ENCODE measurements at regions not wholly inside any gene's neighbourhood (a gene's known extent, or its start where the extent isn't known, plus 50 kb on each side); places are given as distances from the start of the nearest gene placed in this dataset.
"Not testable (repeated sequence)": the region's sequence is repeated elsewhere in the genome, so short reads cannot be mapped to it uniquely, and the experiment has no call there.

- no peaks in the 10 kb centered on the region for H3K27me3 ChIP-seq (replicated peaks; ENCODE audit: insufficient read depth)
- H3K4me1 ChIP-seq (ENCODE audit: control insufficient read depth in 1 of 2, low read depth in 2 of 2), result no peaks in the 10 kb centered on the region
- DNase-seq (ENCODE audit: low spot score) (no peak), ATAC-seq (ENCODE audit: insufficient number of reproducible peaks, low FRiP score, low read depth) (no peak)
- TF ChIP-seq CTCF (IDR thresholded peaks at IDR 0.05), result no peak
- no peaks in the 10 kb centered on the region for H3K36me3 ChIP-seq
- H3K4me3 ChIP-seq, result no peak overlapping the region
- H3K9me3 ChIP-seq, result no peaks in the 10 kb centered on the region
- no peak overlapping the region for H3K27ac ChIP-seq
These were observed 466.6 kb upstream of the PHF14 start for GRCh38 chr7:10507032-10507431.

- Histone ChIP-seq H3K4me1 (ENCODE audit: control insufficient read depth in 1 of 2, low read depth in 2 of 2) (no peaks in the 10 kb centered on the region), H3K4me3 (no peak overlapping the region), H3K27ac (no peak overlapping the region), H3K27me3 (replicated peaks; ENCODE audit: insufficient read depth) (no peaks in the 10 kb centered on the region), H3K36me3 (no peaks in the 10 kb centered on the region), H3K9me3 (no peaks in the 10 kb centered on the region)
- DNase-seq (ENCODE audit: low spot score) (no peak), ATAC-seq (ENCODE audit: insufficient number of reproducible peaks, low FRiP score, low read depth) (no peak)
- TF ChIP-seq CTCF (IDR thresholded peaks at IDR 0.05), result no peak
These were observed 452.4 kb upstream of the PHF14 start for GRCh38 chr7:10521306-10521705.

- ATAC-seq (ENCODE audit: insufficient number of reproducible peaks, low FRiP score, low read depth); H3K27me3 ChIP-seq (replicated peaks; ENCODE audit: insufficient read depth); H3K27ac ChIP-seq; H3K4me1 ChIP-seq (ENCODE audit: control insufficient read depth in 1 of 2, low read depth in 2 of 2); H3K9me3 ChIP-seq; DNase-seq (ENCODE audit: low spot score); H3K4me3 ChIP-seq; H3K36me3 ChIP-seq: not testable (repeated sequence)
These were observed 440.2 kb upstream of the PHF14 start for GRCh38 chr7:10533429-10533828.

- ATAC-seq (ENCODE audit: insufficient number of reproducible peaks, low FRiP score, low read depth) (no peak), DNase-seq (ENCODE audit: low spot score) (no peak)
- Histone ChIP-seq H3K9me3 (no peaks in the 10 kb centered on the region), H3K4me3 (no peak overlapping the region), H3K36me3 (no peaks in the 10 kb centered on the region), H3K4me1 (ENCODE audit: control insufficient read depth in 1 of 2, low read depth in 2 of 2) (no peaks in the 10 kb centered on the region), H3K27me3 (replicated peaks; ENCODE audit: insufficient read depth) (no peaks in the 10 kb centered on the region), H3K27ac (no peak overlapping the region)
- TF ChIP-seq CTCF (IDR thresholded peaks at IDR 0.05), result no peak
These were observed 437.1 kb upstream of the PHF14 start for GRCh38 chr7:10536561-10536960.

GRCh38 chr7:10537764-10538163, 435.9 kb upstream of the PHF14 start:
- DNase-seq (ENCODE audit: low spot score) (no peak), ATAC-seq (ENCODE audit: insufficient number of reproducible peaks, low FRiP score, low read depth) (no peak)
- no peaks in the 10 kb centered on the region for H3K9me3 ChIP-seq
- H3K4me3 ChIP-seq, result no peak overlapping the region
- no peak for TF ChIP-seq CTCF (IDR thresholded peaks at IDR 0.05)
- H3K36me3 ChIP-seq, result no peaks in the 10 kb centered on the region
- no peaks in the 10 kb centered on the region for H3K27me3 ChIP-seq (replicated peaks; ENCODE audit: insufficient read depth)
- H3K4me1 ChIP-seq (ENCODE audit: control insufficient read depth in 1 of 2, low read depth in 2 of 2), result no peaks in the 10 kb centered on the region
- H3K27ac ChIP-seq, result no peak overlapping the region

GRCh38 chr7:10557375-10557774, 416.3 kb upstream of the PHF14 start:
- Histone ChIP-seq H3K27ac (no peak overlapping the region), H3K4me1 (ENCODE audit: control insufficient read depth in 1 of 2, low read depth in 2 of 2) (no peaks in the 10 kb centered on the region), H3K9me3 (no peaks in the 10 kb centered on the region), H3K4me3 (no peak overlapping the region), H3K36me3 (no peaks in the 10 kb centered on the region), H3K27me3 (replicated peaks; ENCODE audit: insufficient read depth) (no peaks in the 10 kb centered on the region)
- TF ChIP-seq CTCF (IDR thresholded peaks at IDR 0.05), result no peak
- no peak for DNase-seq (ENCODE audit: low spot score)
- ATAC-seq (ENCODE audit: insufficient number of reproducible peaks, low FRiP score, low read depth), result no peak

All from thoracic aorta (tissue), 2 donors.